BJ (cell line): ENCODE measurements at regions not wholly inside any gene's neighbourhood (a gene's known extent, or its start where the extent isn't known, plus 50 kb on each side); places are given as distances from the start of the nearest gene placed in this dataset.

Experiments
- CTCF ChIA-PET: fragments of 350-600 bp; formaldehyde crosslinking; extraction: SDS; loops from one replicate; lab custom pipeline; 2021; ENCODE audit warnings: antibody characterized with exemption, inconsistent platforms; lab: Yijun Ruan, JAX
- POLR2A ChIA-PET: fragments of 300-600 bp; sonication (Branson Sonifier 250); formaldehyde crosslinking; extraction: SDS; loops from one replicate; lab custom pipeline; 2021; ENCODE audit warnings: antibody characterized with exemption; lab: Charles Lee
- DNase-seq: peaks from one replicate; pipeline ENCODE4 v3.0.0-alpha.2; 2011; ENCODE audit warnings: low read depth
- H3K27me3 ChIP-seq: 2 replicates; pipeline ENCODE4 v1.6.0; 2011; ENCODE audit warnings: low read length; ENCODE audit not compliant: control insufficient read depth, insufficient read depth
- H3K36me3 ChIP-seq: 2 replicates; pipeline ENCODE4 v1.5.1; 2011; ENCODE audit warnings: low read length; ENCODE audit not compliant: control insufficient read depth, insufficient read depth
- H3K4me3 ChIP-seq: 2 replicates; pipeline ENCODE4 v1.5.1; 2011; ENCODE audit warnings: low read depth, mild to moderate bottlenecking, control low read depth, low read length
- CTCF ChIP-seq: IDR thresholded peaks from 2 replicates; pipeline ENCODE4 v1.5.1; 2011; ENCODE audit warnings: low read depth, mild to moderate bottlenecking, control low read depth, inconsistent platforms, low read length, moderate library complexity; ENCODE audit not compliant: insufficient read depth

- no peak for TF ChIP-seq CTCF
- POLR2A ChIA-PET, result no interaction called here
- Histone ChIP-seq H3K36me3 (no peaks in the 10 kb centered on the region), H3K27me3 (no peaks in the 10 kb centered on the region), H3K4me3 (no peak overlapping the region)
- no peak for DNase-seq
- CTCF ChIA-PET, result no interaction called here
Measured at GRCh38 chr15:26243382-26243781, 380.3 kb upstream of the ATP10A start.

- H3K36me3 ChIP-seq, result no peaks in the 10 kb centered on the region
- H3K4me3 ChIP-seq, result no peak overlapping the region
- TF ChIP-seq CTCF, result no peak
- DNase-seq, result no peak
- no peaks in the 10 kb centered on the region for H3K27me3 ChIP-seq
- CTCF ChIA-PET, result no interaction called here
- POLR2A ChIA-PET, result no interaction called here
Measured at GRCh38 chr15:26242565-26243071, 379.5 kb upstream of the ATP10A start.

GRCh38 chr15:26235864-26236263, 372.7 kb upstream of the ATP10A start:
- no peak for TF ChIP-seq CTCF
- ChIA-PET CTCF (no interaction called here), POLR2A (no interaction called here)
- Histone ChIP-seq H3K27me3 (no peaks in the 10 kb centered on the region), H3K36me3 (no peaks in the 10 kb centered on the region), H3K4me3 (no peak overlapping the region)
- no peak for DNase-seq

GRCh38 chr15:26234976-26235767, 372.0 kb upstream of the ATP10A start:
- no peak for DNase-seq
- no peak overlapping the region for H3K4me3 ChIP-seq
- CTCF ChIA-PET, result no interaction called here
- H3K27me3 ChIP-seq, result no peaks in the 10 kb centered on the region
- no peaks in the 10 kb centered on the region for H3K36me3 ChIP-seq
- POLR2A ChIA-PET, result no interaction called here
- TF ChIP-seq CTCF, result no peak

GRCh38 chr15:26232691-26233090, 369.6 kb upstream of the ATP10A start:
- no peak for TF ChIP-seq CTCF
- Histone ChIP-seq H3K27me3 (no peaks in the 10 kb centered on the region), H3K4me3 (no peak overlapping the region), H3K36me3 (no peaks in the 10 kb centered on the region)
- no peak for DNase-seq
- ChIA-PET POLR2A (no interaction called here), CTCF (no interaction called here)
